ENCODE measurements at regions not wholly inside any gene's neighbourhood (a gene's known extent, or its start where the extent isn't known, plus 50 kb on each side); places are given as distances from the start of the nearest gene placed in this dataset.
A peak's percentile ranks its signal among the peaks of the same experiment; 100 is the strongest.

DNA sequence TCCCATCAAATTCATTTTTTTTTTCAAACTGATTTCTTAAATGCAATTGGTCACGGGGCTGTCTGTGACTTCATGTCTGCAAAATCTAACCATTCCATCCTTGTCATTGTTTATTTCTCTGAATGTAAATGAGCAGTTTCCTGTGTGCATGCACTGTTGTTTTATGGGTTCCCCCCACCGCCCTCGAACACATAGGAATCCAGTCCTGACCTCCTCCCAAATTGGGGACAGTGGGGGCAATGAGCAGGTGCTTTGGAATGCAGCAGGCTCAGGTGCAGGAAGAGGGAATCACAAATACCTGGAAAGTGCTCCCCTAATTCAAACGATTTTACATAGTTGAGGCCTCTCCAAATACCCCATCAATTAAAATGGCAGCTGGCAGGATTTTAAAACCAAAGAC is 62.6 kb upstream of the ESRRB start:
- H3K4me3 ChIP-seq = no peak overlapping the region
- H3K4me1 ChIP-seq = peaks cover 41% of the 10 kb centered on the region
- intact Hi-C loops (cut with micrococcal nuclease) = no loop called here
- TF ChIP-seq, protein P1, sequence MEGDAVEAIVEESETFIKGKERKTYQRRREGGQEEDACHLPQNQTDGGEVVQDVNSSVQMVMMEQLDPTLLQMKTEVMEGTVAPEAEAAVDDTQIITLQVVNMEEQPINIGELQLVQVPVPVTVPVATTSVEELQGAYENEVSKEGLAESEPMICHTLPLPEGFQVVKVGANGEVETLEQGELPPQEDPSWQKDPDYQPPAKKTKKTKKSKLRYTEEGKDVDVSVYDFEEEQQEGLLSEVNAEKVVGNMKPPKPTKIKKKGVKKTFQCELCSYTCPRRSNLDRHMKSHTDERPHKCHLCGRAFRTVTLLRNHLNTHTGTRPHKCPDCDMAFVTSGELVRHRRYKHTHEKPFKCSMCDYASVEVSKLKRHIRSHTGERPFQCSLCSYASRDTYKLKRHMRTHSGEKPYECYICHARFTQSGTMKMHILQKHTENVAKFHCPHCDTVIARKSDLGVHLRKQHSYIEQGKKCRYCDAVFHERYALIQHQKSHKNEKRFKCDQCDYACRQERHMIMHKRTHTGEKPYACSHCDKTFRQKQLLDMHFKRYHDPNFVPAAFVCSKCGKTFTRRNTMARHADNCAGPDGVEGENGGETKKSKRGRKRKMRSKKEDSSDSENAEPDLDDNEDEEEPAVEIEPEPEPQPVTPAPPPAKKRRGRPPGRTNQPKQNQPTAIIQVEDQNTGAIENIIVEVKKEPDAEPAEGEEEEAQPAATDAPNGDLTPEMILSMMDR (IDR thresholded peaks at IDR 0.05; ENCODE audit: borderline replicate concordance) = no peak
- H3K36me3 ChIP-seq = no peaks in the 10 kb centered on the region
- H3K27me3 ChIP-seq (ENCODE audit: low read depth) = no peaks in the 10 kb centered on the region
- no peak overlapping the region for H3K27ac ChIP-seq (replicated peaks)
- no peak for DNase-seq
- H3K9me3 ChIP-seq (replicated peaks) = no peaks in the 10 kb centered on the region

DNA sequence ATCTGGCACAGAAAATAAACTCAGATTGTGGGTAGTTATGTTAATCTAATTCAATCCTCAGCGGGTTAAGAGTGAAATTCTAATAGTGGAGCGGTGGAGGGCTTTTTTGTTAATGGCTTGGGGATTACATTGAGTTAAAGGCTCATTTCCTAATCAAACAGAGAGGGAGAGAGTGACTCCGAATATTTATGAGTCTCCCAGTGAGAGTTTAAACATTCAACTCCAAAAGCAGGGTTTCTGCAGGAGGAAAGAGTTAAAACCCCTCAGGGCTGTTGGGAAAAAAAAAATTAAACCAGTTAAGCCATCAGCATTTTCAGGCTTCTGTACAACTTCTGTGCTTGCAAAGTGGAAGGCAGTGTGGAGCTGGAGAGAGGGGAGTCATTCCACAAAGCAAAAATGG is 62.1 kb upstream of the ESRRB start:
- no peak for DNase-seq
- H3K4me1 ChIP-seq = peaks cover 41% of the 10 kb centered on the region
- H3K4me3 ChIP-seq = no peak overlapping the region
- TF ChIP-seq, protein P1 (IDR thresholded peaks at IDR 0.05; ENCODE audit: borderline replicate concordance) = no peak
- no peaks in the 10 kb centered on the region for H3K27me3 ChIP-seq (ENCODE audit: low read depth)
- no peaks in the 10 kb centered on the region for H3K36me3 ChIP-seq
- no peaks in the 10 kb centered on the region for H3K9me3 ChIP-seq (replicated peaks)
- H3K27ac ChIP-seq (replicated peaks) = no peak overlapping the region
- intact Hi-C loops (cut with micrococcal nuclease) = no loop called here

DNA sequence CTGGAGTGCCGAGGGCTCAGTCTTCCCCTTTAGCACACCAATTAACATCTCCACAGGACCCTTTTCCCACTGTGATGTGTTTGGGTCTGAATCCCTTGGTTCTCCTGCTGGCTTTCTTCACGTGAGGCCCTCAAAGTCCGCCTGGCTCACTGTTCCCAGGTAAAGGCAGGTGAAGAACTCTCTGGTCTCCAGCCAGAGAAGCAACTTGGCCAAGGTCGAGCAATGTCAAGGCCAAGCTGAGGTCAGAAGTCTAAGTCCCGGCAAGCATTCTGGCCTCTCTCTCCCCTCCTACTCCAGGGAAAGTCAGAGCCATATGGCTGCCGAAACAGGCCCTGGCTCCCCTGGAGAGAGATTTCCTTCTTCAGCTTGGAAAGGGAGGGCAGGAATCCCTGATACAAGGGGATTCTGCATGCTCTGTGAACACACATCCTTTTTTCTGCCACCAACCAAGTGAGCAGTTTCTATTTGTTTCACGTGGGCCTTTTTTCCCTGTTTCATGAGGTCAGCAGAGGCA is 61.4 kb upstream of the ESRRB start:
- no peaks in the 10 kb centered on the region for H3K9me3 ChIP-seq (replicated peaks)
- no peaks in the 10 kb centered on the region for H3K27me3 ChIP-seq (ENCODE audit: low read depth)
- no peak for DNase-seq
- TF ChIP-seq, protein P1 (IDR thresholded peaks at IDR 0.05; ENCODE audit: borderline replicate concordance) = no peak
- peaks cover 41% of the 10 kb centered on the region for H3K4me1 ChIP-seq
- no peaks in the 10 kb centered on the region for H3K36me3 ChIP-seq
- intact Hi-C loops (cut with micrococcal nuclease) = no loop called here
- no peak overlapping the region for H3K4me3 ChIP-seq
- H3K27ac ChIP-seq (replicated peaks) = peak overlapping the region; percentile 52

DNA sequence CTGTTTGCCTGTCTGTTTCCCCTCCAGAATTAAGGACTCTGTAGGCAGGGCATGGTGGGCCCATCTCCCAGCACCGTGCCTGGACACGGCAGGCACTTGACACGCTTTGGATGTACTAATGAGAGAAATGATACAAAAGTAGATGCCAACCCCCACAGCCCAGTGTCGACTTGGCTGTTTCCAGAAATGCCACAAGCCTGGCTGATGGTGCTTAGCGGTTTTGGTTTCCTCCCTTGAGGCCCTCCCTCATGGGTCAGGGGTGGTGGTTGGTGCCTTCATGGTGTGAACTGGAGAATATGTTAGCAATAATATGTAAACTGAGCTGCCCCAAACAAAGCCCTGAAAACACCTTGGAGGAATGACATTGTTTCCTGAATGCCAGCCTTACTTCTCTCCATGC is 55.5 kb upstream of the ESRRB start:
- no peak overlapping the region for H3K4me3 ChIP-seq
- no peaks in the 10 kb centered on the region for H3K36me3 ChIP-seq
- no peaks in the 10 kb centered on the region for H3K9me3 ChIP-seq (replicated peaks)
- intact Hi-C loops (cut with micrococcal nuclease) = no loop called here
- DNase-seq = no peak
- no peaks in the 10 kb centered on the region for H3K27me3 ChIP-seq (ENCODE audit: low read depth)
- no peak overlapping the region for H3K27ac ChIP-seq (replicated peaks)
- TF ChIP-seq, protein P1 (IDR thresholded peaks at IDR 0.05; ENCODE audit: borderline replicate concordance) = no peak
- peaks cover 7% of the 10 kb centered on the region for H3K4me1 ChIP-seq

DNA sequence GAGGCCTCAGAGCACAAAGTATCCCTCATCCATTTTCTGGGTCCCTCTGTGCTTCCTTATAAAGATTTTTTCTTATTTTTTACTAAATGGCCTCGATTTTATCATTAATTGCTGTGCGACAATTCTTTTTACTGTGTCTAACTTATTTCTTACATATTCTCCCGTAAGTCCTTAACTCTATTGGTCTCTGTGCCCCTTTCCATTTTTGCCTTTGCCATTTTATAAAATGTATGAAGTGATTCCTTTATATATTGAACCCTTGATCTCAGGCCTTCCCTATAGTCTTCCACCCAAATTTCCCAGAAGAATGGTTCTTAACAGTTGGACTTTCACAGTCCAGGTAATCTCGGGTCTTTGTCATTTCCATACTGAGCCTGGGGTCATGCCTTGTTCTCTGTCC is 55.0 kb upstream of the ESRRB start:
- Histone ChIP-seq H3K36me3 (no peaks in the 10 kb centered on the region), H3K27ac (replicated peaks) (no peak overlapping the region), H3K27me3 (ENCODE audit: low read depth) (no peaks in the 10 kb centered on the region), H3K9me3 (replicated peaks) (no peaks in the 10 kb centered on the region), H3K4me1 (peaks cover 12% of the 10 kb centered on the region), H3K4me3 (no peak overlapping the region)
- TF ChIP-seq, protein P1 (IDR thresholded peaks at IDR 0.05; ENCODE audit: borderline replicate concordance) = no peak
- intact Hi-C loops (cut with micrococcal nuclease) = no loop called here
- DNase-seq = no peak

Measured in left ventricle myocardium inferior (tissue), 1 donor.